GM13976 (cell line): ENCODE measurements at regions not wholly inside any gene's neighbourhood (a gene's known extent, or its start where the extent isn't known, plus 50 kb on each side); places are given as distances from the start of the nearest gene placed in this dataset.

Experiments
- DNase-seq: peaks from one replicate; pipeline ENCODE4 v3.0.0; 2012; ENCODE audit warnings: low spot score
- in situ Hi-C: fragments of 300-500 bp; cut with MboI; formaldehyde crosslinking; loops from one replicate; pipeline ENCODE4 v1.12.0; 2022; ENCODE audit warnings: low sequenced_read_pairs, mixed read lengths, inconsistent platforms; ENCODE audit not compliant: unreplicated experiment
- TF ChIP-seq, protein P1 (sequence below): IDR thresholded peaks from 2 replicates; pipeline ENCODE4 v1.5.1; 2012; ENCODE audit warnings: borderline replicate concordance, mild to moderate bottlenecking; ENCODE audit not compliant: insufficient read depth; ENCODE audit errors: extremely low read depth, missing control alignments, control extremely low read depth

GRCh38 chr13:101003566-101003965 lies 329.0 kb upstream of the TMTC4 start:
- TF ChIP-seq, protein P1, sequence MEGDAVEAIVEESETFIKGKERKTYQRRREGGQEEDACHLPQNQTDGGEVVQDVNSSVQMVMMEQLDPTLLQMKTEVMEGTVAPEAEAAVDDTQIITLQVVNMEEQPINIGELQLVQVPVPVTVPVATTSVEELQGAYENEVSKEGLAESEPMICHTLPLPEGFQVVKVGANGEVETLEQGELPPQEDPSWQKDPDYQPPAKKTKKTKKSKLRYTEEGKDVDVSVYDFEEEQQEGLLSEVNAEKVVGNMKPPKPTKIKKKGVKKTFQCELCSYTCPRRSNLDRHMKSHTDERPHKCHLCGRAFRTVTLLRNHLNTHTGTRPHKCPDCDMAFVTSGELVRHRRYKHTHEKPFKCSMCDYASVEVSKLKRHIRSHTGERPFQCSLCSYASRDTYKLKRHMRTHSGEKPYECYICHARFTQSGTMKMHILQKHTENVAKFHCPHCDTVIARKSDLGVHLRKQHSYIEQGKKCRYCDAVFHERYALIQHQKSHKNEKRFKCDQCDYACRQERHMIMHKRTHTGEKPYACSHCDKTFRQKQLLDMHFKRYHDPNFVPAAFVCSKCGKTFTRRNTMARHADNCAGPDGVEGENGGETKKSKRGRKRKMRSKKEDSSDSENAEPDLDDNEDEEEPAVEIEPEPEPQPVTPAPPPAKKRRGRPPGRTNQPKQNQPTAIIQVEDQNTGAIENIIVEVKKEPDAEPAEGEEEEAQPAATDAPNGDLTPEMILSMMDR, result no peak
- DNase-seq, result no peak
- in situ Hi-C loops, result no loop called here

- no peak for DNase-seq
- TF ChIP-seq, protein P1, result no peak
- in situ Hi-C loops, result no loop called here
Measured at GRCh38 chr13:100989392-100989791, 314.8 kb upstream of the TMTC4 start.

- TF ChIP-seq, protein P1, result no peak
- DNase-seq, result no peak
- in situ Hi-C loops, result no loop called here
Measured at GRCh38 chr13:100988921-100989320, 314.3 kb upstream of the TMTC4 start.

DNA sequence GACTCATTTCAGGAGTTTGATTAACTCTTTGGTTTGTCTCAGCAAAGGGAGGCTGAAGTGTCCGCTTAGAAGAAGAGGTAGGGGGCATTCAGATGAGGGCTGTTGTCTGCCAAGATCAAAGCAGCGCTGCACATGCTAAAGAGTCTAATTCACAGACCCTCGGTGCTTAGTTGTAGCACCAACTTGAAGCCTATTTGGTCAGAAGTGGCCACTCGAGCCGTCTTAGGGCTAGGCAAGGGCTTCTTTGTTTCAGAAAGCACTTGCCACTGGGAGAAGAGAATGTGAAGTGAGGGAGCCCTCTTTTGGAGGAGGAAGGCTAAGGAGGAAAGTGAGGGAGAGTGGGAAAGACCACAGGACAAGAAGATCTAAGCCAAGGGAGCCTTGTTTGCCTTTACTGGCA lies 313.4 kb upstream of the TMTC4 start:
- no peak for DNase-seq
- TF ChIP-seq, protein P1, result no peak
- in situ Hi-C loops, result no loop called here

DNA sequence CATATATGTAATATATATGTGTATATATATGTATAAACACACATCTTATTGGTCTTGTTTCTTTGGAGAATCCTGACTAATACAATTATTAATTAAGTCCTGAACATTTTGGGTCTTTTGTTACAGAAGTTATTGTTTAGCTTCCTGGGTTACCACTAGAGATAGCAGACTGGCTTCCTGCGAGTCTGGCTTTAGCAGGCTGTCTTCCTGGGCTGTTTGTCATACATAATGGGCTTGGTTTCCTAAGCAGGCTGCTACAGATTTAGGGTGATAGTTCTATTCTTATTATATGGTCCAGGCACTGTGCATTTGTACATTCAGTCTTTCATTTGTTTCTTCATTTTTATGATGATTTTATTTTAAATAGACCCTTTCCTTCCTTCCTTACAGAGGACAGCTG lies 312.0 kb upstream of the TMTC4 start:
- in situ Hi-C loops, result no loop called here
- DNase-seq, result no peak
- TF ChIP-seq, protein P1, result no peak

- in situ Hi-C loops, result no loop called here
- no peak for DNase-seq
- TF ChIP-seq, protein P1, result no peak
Measured at GRCh38 chr13:100984085-100984705, 309.6 kb upstream of the TMTC4 start.
